ENCODE measurements at regions not wholly inside any gene's neighbourhood (a gene's known extent, or its start where the extent isn't known, plus 50 kb on each side); places are given as distances from the start of the nearest gene placed in this dataset.

DNA sequence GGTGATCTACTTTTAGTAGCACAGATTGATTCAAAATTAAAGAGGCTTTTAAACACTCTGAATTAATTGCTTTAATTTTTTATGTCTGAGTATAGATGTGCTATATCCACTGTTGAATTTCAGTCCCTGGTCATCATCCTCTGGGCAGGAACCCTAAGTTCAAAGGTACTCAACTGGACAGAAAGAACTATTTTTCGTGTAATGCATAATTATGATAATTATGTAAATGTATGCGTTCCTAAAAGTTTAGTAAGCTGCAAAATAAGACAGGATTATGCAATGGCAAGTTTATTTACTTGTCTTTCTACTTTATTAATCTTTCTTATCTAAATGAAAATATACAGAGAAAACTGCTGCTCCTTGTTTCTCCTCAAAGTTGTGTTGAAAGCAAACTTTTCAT is 690.1 kb upstream of the MAN1A1 start:
- no peak for DNase-seq

DNA sequence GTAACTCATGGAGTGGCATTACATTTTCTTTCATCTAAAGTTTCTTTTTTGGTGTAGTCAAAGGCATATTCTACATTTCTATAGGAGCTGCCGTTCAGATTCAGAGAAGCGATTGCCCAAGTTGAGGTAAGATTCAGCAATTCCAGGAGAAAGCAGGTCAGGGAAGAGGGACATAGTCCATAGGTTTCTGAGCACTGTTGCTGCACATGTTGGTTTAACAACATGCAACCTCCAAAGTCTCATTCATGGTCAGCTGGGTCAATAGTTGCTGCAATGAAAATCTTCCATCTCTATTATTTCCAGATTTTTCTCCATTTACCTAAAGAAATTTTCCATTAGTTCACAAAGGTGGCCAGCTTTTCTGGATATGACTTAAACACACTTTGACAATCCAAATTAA is 682.3 kb upstream of the MAN1A1 start:
- no peak for DNase-seq

DNA sequence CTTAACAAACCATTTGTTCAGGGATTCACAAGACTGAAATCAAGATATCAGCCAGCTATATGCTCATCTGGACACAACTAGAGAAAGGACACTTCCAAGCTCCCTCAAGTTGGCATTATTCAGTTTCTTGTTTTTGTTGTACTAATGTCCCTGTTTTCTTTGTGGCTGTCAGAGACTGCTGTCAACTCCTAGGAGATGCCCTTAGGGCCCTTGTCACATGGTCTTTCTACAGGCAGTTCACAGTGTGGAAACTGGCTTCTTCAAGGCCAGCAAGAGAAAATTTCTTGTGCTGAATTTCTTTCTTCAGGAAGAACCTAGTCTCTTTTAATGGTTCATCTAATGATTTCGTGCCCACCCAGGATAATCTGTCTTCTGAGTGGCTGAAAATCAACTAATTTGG is 677.2 kb upstream of the MAN1A1 start:
- no peak for DNase-seq

DNA sequence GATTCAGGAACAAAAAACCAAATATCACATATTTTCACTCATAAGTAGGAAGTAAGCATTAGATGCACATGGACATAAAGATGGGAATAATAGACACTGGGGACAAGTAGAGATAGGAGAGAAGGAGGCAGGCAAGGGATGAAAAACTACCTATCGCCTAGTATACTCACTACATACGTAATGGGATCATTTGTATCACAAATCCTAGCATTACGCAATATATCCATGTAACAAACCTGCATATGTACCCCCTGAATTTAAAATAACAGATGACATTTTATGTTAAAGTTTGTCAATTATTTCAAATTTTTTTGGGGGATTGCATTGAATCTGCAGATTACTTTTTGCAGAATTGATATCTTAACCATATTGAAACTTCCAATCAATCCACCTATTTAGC is 660.5 kb upstream of the MAN1A1 start:
- no peak for DNase-seq

GRCh38 chr6:120005292-120005976 is 655.9 kb upstream of the MAN1A1 start:
- DNase-seq = no peak

DNA sequence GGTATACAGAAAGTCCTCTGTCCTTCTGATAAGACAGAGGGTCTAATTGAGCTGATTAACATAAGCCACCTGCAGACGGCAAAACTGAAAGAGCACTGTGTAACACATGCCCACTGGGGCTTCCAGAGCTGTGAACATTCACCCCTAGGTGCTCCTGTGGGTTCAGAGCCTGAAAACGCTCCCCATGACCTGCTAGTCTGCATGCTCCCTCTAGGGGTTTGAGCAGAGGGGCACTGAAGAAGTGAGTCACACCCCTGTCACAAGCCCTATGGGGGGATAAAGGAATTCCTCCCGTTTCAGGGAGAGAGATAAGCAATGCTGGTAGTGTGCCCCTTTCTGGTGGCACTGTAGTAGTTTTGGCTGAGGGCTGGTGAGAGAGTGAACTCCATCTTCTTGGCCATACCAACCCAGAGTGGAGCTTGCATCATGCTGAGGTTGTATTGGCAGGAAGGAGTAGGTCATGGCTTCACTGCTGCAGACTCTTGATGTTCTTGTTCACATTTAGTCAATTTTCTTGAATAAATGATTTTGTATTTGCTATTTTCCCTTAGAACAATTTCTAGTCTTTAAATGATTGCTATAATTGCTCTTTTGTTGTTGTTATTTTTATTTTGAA is 637.5 kb upstream of the MAN1A1 start:
- no peak for DNase-seq

DNA sequence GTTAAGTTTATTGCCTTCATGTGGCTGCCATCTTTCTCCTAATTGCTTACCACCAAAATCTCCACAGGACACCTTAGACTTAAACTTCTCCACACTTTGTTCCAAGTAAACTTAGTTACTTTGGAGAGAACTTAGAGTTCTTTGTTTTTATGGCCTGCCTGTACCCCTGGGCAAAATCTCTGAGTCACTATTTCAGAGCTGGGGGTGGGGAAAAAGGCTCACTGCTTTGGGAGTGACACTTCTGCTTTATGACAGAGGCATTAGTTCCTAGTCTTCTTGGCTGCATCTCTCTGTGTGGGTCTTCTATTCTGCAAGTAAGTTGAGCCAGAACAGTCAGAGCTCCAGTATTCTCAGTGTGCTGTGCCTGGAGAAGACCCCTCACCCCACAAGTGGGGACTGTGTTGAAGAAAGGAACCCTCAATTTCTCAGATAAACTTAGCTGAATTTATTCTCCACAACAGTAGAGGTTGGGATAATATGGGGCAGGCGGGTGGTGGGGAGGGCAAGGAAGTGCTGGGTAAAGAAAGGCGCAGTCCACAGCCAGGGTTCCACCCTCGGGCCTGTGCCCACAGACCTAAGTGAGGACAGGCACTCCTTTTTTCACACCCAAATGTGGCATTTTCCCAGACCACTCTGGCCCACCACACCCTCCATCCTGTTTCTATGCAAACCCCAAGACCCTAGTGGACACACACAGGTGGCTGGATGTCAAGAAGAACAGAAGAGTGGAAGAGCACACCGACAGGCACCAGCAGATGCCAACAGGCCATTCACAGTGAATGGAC is 636.6 kb upstream of the MAN1A1 start:
- no peak for DNase-seq

DNA sequence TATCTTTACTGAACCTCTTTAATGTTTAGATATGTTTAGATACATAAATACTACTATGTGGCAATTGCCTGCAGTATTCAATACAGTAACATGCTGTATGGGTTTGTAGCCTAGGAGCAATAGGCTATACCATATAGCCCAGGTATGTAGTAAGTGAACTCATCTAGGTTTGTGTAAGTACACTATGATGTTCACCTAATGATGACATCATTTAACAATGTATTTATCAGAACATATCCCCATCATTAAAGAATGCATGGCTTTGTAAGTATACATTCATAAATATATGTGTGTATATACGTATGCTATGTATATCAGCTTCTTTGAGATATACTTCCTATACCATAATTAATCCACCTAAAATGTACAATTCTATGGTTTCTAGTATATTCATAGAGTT is 631.2 kb upstream of the MAN1A1 start:
- DNase-seq = no peak

GRCh38 chr6:119979862-119980261 is 630.3 kb upstream of the MAN1A1 start:
- DNase-seq = no peak

GRCh38 chr6:119978274-119978889 is 628.8 kb upstream of the MAN1A1 start:
- DNase-seq = no peak

- no peak for DNase-seq
Measured at GRCh38 chr6:119974430-119975159, 625.0 kb upstream of the MAN1A1 start.

- no peak for DNase-seq
Measured at GRCh38 chr6:119966484-119966883, 616.9 kb upstream of the MAN1A1 start.

GRCh38 chr6:119965900-119966299 is 616.3 kb upstream of the MAN1A1 start:
- DNase-seq = no peak

DNA sequence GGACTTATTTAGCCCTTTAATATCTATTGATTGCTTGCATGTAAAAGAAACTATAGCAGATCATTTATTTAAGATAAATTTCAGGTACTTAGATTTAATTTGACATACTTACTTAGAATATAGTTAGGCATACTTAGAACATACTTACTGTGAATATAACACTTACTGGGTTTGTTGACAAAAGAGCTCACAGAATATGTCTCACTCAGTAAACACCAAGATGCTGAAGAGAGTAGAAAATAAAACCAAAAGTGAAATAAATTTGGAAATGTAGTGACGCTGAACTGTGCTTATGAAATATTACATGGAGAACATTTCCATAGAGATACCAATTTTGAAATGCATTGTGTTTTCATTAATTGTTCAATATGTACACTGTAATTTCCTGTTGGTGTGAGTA is 615.4 kb upstream of the MAN1A1 start:
- no peak for DNase-seq

- no peak for DNase-seq
Measured at GRCh38 chr6:119962505-119962904, 612.9 kb upstream of the MAN1A1 start.

- DNase-seq = no peak
Measured at GRCh38 chr6:119961450-119961849, 611.9 kb upstream of the MAN1A1 start.

DNA sequence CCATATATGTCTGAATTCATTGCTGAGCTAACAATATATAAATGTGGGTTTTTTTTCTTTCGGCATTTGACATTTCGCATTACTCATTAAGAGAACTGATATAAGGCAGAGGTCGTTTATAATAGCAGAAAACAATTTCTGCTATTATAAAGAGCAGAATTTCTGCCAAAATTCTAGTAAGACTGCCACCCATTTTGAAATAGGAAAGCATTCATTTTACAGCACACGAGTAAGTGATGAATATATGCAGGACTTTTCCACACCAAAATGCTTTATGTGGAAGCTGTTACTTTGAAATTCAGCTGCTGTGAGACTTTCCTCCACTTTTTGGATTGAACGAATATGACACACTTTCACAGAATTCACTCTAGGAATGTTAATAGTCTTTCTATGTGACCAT is 610.9 kb upstream of the MAN1A1 start:
- no peak for DNase-seq

DNA sequence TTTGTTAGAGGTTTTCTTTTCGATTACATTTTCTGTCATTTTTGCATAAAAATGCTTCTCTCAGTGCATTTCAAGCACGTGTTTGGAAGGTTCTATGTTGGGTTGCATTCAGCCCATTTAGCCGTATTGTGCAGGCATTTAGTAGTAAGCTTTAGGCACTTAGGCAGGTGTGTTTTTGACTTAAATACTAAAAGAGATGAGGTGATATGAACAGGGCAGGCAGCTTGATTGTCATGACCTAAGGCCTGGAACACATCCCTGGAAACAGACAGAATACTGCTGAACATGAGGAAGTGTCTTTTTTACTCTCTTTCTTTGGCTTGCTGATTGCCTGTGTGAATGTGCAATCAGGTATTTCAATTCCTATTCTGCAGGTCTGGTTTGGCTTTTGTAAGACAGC is 610.5 kb upstream of the MAN1A1 start:
- DNase-seq = no peak

- no peak for DNase-seq
Measured at GRCh38 chr6:119957195-119957594, 607.6 kb upstream of the MAN1A1 start.

DNA sequence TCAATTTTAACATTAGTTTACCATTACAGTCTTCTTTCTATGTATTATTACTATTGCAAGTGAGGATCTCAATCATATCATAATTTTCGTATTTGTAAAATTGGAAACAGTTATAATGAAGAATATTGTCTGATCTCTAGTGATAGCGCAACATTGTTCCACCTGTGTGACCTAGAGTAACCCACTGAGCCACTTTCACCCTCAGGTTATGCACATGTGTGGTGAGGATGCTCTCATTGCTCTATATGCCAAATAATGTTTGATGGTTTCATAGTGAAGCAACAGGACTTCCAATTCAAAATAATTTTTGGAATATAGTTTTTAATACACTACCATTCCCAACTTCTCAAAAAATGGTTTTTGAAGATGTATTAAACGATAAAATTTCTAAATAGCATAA is 603.1 kb upstream of the MAN1A1 start:
- DNase-seq = no peak

- DNase-seq = no peak
Measured at GRCh38 chr6:119950681-119951080, 601.1 kb upstream of the MAN1A1 start.

- DNase-seq = no peak
Measured at GRCh38 chr6:119942078-119942752, 592.7 kb upstream of the MAN1A1 start.

DNA sequence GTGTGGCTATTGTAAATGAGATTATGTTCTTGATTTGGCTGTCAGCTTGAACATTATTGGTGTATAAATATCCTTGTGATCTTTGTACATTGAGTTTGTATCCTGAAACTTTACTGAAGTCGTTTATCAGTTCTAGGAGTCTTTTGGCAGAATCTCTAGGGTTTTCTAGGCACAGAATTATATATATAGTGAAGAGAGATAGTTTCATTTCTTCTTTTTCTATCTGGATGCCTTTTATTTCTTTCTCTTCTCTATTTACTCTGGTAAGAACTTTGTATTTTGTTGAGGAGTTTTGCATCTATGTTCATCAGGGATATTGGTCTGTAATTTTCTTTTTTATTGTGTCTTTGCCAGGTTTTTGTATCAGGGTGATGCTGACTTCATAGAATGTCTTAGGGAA is 589.2 kb upstream of the MAN1A1 start:
- DNase-seq = no peak

Data from GF-D8 (cell line).